Activated CD4-positive, alpha-beta T cell treated with anti-CD3 and anti-CD28 coated beads, Interleukin-2, amount 50 U/mL, for 24 hours (primary cell): ENCODE measurements at regions not wholly inside any gene's neighbourhood (a gene's known extent, or its start where the extent isn't known, plus 50 kb on each side); places are given as distances from the start of the nearest gene placed in this dataset.
"Not testable (repeated sequence)": the region's sequence is repeated elsewhere in the genome, so short reads cannot be mapped to it uniquely, and the experiment has no call there.

Experiments
- DNase-seq, 2 donors: peaks; one replicate each; pipeline ENCODE4 v3.0.0-alpha.2; 2020; ENCODE audit warnings: low read depth in 1 of 2, low spot score in 1 of 2

GRCh38 chrX:3867067-3867831 lies 153.8 kb upstream of the PRKX start:
- DNase-seq, result not testable (repeated sequence)

- not testable (repeated sequence) for DNase-seq
These were observed 144.9 kb upstream of the PRKX start for GRCh38 chrX:3858332-3858731.

GRCh38 chrX:3843522-3844145 lies 130.2 kb upstream of the PRKX start:
- DNase-seq, result not testable (repeated sequence)

GRCh38 chrX:3842822-3843521 lies 129.5 kb upstream of the PRKX start:
- not testable (repeated sequence) for DNase-seq

GRCh38 chrX:3838754-3839153 lies 125.3 kb upstream of the PRKX start:
- DNase-seq, result not testable (repeated sequence)

- not testable (repeated sequence) for DNase-seq
These were observed 124.7 kb upstream of the PRKX start for GRCh38 chrX:3837958-3838643.

GRCh38 chrX:3837211-3837610 lies 123.8 kb upstream of the PRKX start:
- not testable (repeated sequence) for DNase-seq

GRCh38 chrX:3833761-3834542 lies 120.5 kb upstream of the PRKX start:
- DNase-seq, result not testable (repeated sequence)

- DNase-seq, result not testable (repeated sequence)
These were observed 116.6 kb upstream of the PRKX start for GRCh38 chrX:3830020-3830419.

- DNase-seq, result not testable (repeated sequence)
These were observed 115.6 kb upstream of the PRKX start for GRCh38 chrX:3829041-3829531.

GRCh38 chrX:3828378-3829040 lies 115.1 kb upstream of the PRKX start:
- DNase-seq, result not testable (repeated sequence)

- not testable (repeated sequence) for DNase-seq
These were observed 110.6 kb upstream of the PRKX start for GRCh38 chrX:3824008-3824407.

- no peak for DNase-seq
These were observed 106.7 kb upstream of the PRKX start for GRCh38 chrX:3820167-3820566.

- not testable (repeated sequence) for DNase-seq
These were observed 104.0 kb upstream of the PRKX start for GRCh38 chrX:3817480-3817879.

- peak; percentile 3 to 5 for DNase-seq
These were observed 102.6 kb upstream of the PRKX start for GRCh38 chrX:3815896-3816664.

- DNase-seq, result peak in 1 of 2 donors; percentile 49
These were observed 98.2 kb upstream of the PRKX start for GRCh38 chrX:3811331-3812311.

- no peak for DNase-seq
These were observed 94.5 kb upstream of the PRKX start for GRCh38 chrX:3807906-3808305.

- no peak for DNase-seq
These were observed 93.2 kb upstream of the PRKX start for GRCh38 chrX:3806630-3807029.
